GM12875 (cell line): ENCODE measurements at regions not wholly inside any gene's neighbourhood (a gene's known extent, or its start where the extent isn't known, plus 50 kb on each side); places are given as distances from the start of the nearest gene placed in this dataset.

Experiments used
- H3K4me3 ChIP-seq: one replicate; pipeline ENCODE4 v1.5.1; 2011; ENCODE audit warnings: low read depth, low read length, control low read depth
- CTCF ChIP-seq: IDR thresholded peaks from 2 replicates; pipeline ENCODE4 v1.5.1; 2011; ENCODE audit warnings: low read depth, mild to moderate bottlenecking, control low read depth, inconsistent platforms, low read length, moderate library complexity, borderline replicate concordance; ENCODE audit not compliant: insufficient read depth

GRCh38 chr15:62783303-62783957 is 259.1 kb upstream of the TPM1 start:
- no peak for TF ChIP-seq CTCF
- no peak overlapping the region for H3K4me3 ChIP-seq

- H3K4me3 ChIP-seq = no peak overlapping the region
- TF ChIP-seq CTCF = no peak
Measured at GRCh38 chr15:62785881-62786828, 256.4 kb upstream of the TPM1 start.

GRCh38 chr15:62787401-62787800 is 255.1 kb upstream of the TPM1 start:
- H3K4me3 ChIP-seq = no peak overlapping the region
- TF ChIP-seq CTCF = no peak

GRCh38 chr15:62788224-62788623 is 254.3 kb upstream of the TPM1 start:
- TF ChIP-seq CTCF = no peak
- no peak overlapping the region for H3K4me3 ChIP-seq

- no peak for TF ChIP-seq CTCF
Measured at GRCh38 chr15:62790546-62790945, 252.0 kb upstream of the TPM1 start.

GRCh38 chr15:62791694-62792093 is 250.9 kb upstream of the TPM1 start:
- no peak for TF ChIP-seq CTCF

More at GRCh38 chr15:62790546-62790945, 252.0 kb upstream of the TPM1 start:
- H3K4me3 ChIP-seq = no peak overlapping the region

More at GRCh38 chr15:62791694-62792093, 250.9 kb upstream of the TPM1 start:
- H3K4me3 ChIP-seq = no peak overlapping the region
